ENCODE measurements at regions not wholly inside any gene's neighbourhood (a gene's known extent, or its start where the extent isn't known, plus 50 kb on each side); places are given as distances from the start of the nearest gene placed in this dataset.

- TF ChIP-seq CTCF (IDR thresholded peaks at IDR 0.05) (no peak), POLR2A (IDR thresholded peaks at IDR 0.05) (no peak), EP300 (IDR thresholded peaks at IDR 0.05) (no peak), POLR2AphosphoS5 (IDR thresholded peaks at IDR 0.05) (no peak)
These were observed 378.6 kb upstream of the KLF4 start for GRCh38 chr9:107868186-107868585.
